ENCODE measurements at regions not wholly inside any gene's neighbourhood (a gene's known extent, or its start where the extent isn't known, plus 50 kb on each side); places are given as distances from the start of the nearest gene placed in this dataset.

- POLR2A ChIA-PET, result no interaction called here
- no peak for DNase-seq (ENCODE audit: extremely low spot score)
- CTCF ChIA-PET, result no interaction called here
- TF ChIP-seq PKNOX1 (IDR thresholded peaks at IDR 0.05), result no peak
These were observed 473.3 kb upstream of the PSMD7 start for GRCh38 chr16:73823205-73823849.

- TF ChIP-seq PKNOX1 (IDR thresholded peaks at IDR 0.05) (no peak), FOXM1 (IDR thresholded peaks at IDR 0.05; ENCODE audit: borderline replicate concordance) (no peak), SUZ12 (IDR thresholded peaks at IDR 0.05) (no peak), ELF4 (IDR thresholded peaks at IDR 0.05) (no peak), FOXA1 (IDR thresholded peaks at IDR 0.05) (no peak)
- CTCF ChIA-PET, result no interaction called here
- no peak for DNase-seq (ENCODE audit: extremely low spot score)
- POLR2A ChIA-PET, result no interaction called here
These were observed 478.9 kb upstream of the PSMD7 start for GRCh38 chr16:73817526-73818324.

GRCh38 chr16:73813527-73813926, 483.1 kb upstream of the PSMD7 start:
- TF ChIP-seq ELF4 (IDR thresholded peaks at IDR 0.05) (no peak), BHLHE40 (IDR thresholded peaks at IDR 0.05; ENCODE audit: borderline replicate concordance) (no peak)
- ChIA-PET POLR2A (no interaction called here), CTCF (no interaction called here)
- DNase-seq (ENCODE audit: extremely low spot score), result no peak

GRCh38 chr16:73804456-73804855, 492.2 kb upstream of the PSMD7 start:
- POLR2A ChIA-PET, result no interaction called here
- TF ChIP-seq ARNT (IDR thresholded peaks at IDR 0.05) (no peak), SP1 (IDR thresholded peaks at IDR 0.05) (no peak), CTBP1 (IDR thresholded peaks at IDR 0.05; ENCODE audit: borderline replicate concordance) (no peak), ZNF384 (IDR thresholded peaks at IDR 0.05) (no peak), ELF4 (IDR thresholded peaks at IDR 0.05) (no peak), PKNOX1 (IDR thresholded peaks at IDR 0.05) (no peak), HDGF (IDR thresholded peaks at IDR 0.05; ENCODE audit: borderline replicate concordance) (no peak), FOXK2 (IDR thresholded peaks at IDR 0.05) (no peak), LEF1 (IDR thresholded peaks at IDR 0.05; ENCODE audit: borderline replicate concordance) (no peak), FOXA1 (IDR thresholded peaks at IDR 0.05) (no peak), TARDBP (IDR thresholded peaks at IDR 0.05) (no peak)
- no peak for DNase-seq (ENCODE audit: extremely low spot score)
- CTCF ChIA-PET, result no interaction called here

GRCh38 chr16:73798471-73798870, 498.1 kb upstream of the PSMD7 start:
- POLR2A ChIA-PET, result no interaction called here
- CTCF ChIA-PET, result no interaction called here
- TF ChIP-seq FOXM1 (IDR thresholded peaks at IDR 0.05; ENCODE audit: borderline replicate concordance) (no peak), PKNOX1 (IDR thresholded peaks at IDR 0.05) (no peak), BHLHE40 (IDR thresholded peaks at IDR 0.05; ENCODE audit: borderline replicate concordance) (no peak), CTBP1 (IDR thresholded peaks at IDR 0.05; ENCODE audit: borderline replicate concordance) (no peak), SP1 (IDR thresholded peaks at IDR 0.05) (no peak), L3MBTL2 (conservative IDR thresholded peaks at IDR 0.05) (no peak)
- no peak for DNase-seq (ENCODE audit: extremely low spot score)

- no peak for DNase-seq (ENCODE audit: extremely low spot score)
- ChIA-PET POLR2A (no interaction called here), CTCF (no interaction called here)
- TF ChIP-seq SP1 (IDR thresholded peaks at IDR 0.05) (no peak), FOXM1 (IDR thresholded peaks at IDR 0.05; ENCODE audit: borderline replicate concordance) (no peak), CTBP1 (IDR thresholded peaks at IDR 0.05; ENCODE audit: borderline replicate concordance) (no peak), FOXK2 (IDR thresholded peaks at IDR 0.05) (no peak), L3MBTL2 (conservative IDR thresholded peaks at IDR 0.05) (no peak), ELF4 (IDR thresholded peaks at IDR 0.05) (no peak), SUZ12 (IDR thresholded peaks at IDR 0.05) (no peak), FOXA1 (IDR thresholded peaks at IDR 0.05) (no peak), NFRKB (IDR thresholded peaks at IDR 0.05) (no peak), TARDBP (IDR thresholded peaks at IDR 0.05) (no peak), ZNF384 (IDR thresholded peaks at IDR 0.05) (no peak), LEF1 (IDR thresholded peaks at IDR 0.05; ENCODE audit: borderline replicate concordance) (no peak), PKNOX1 (IDR thresholded peaks at IDR 0.05) (no peak), HDGF (IDR thresholded peaks at IDR 0.05; ENCODE audit: borderline replicate concordance) (no peak)
These were observed 499.5 kb upstream of the PSMD7 start for GRCh38 chr16:73797115-73797514.

Data from HEK293T (cell line).